ENCODE measurements at regions not wholly inside any gene's neighbourhood (a gene's known extent, or its start where the extent isn't known, plus 50 kb on each side); places are given as distances from the start of the nearest gene placed in this dataset.

GRCh38 chr5:12757035-12757434 is 852.8 kb upstream of the CTNND2 start:
- TF ChIP-seq, protein P1, sequence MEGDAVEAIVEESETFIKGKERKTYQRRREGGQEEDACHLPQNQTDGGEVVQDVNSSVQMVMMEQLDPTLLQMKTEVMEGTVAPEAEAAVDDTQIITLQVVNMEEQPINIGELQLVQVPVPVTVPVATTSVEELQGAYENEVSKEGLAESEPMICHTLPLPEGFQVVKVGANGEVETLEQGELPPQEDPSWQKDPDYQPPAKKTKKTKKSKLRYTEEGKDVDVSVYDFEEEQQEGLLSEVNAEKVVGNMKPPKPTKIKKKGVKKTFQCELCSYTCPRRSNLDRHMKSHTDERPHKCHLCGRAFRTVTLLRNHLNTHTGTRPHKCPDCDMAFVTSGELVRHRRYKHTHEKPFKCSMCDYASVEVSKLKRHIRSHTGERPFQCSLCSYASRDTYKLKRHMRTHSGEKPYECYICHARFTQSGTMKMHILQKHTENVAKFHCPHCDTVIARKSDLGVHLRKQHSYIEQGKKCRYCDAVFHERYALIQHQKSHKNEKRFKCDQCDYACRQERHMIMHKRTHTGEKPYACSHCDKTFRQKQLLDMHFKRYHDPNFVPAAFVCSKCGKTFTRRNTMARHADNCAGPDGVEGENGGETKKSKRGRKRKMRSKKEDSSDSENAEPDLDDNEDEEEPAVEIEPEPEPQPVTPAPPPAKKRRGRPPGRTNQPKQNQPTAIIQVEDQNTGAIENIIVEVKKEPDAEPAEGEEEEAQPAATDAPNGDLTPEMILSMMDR (IDR thresholded peaks at IDR 0.05): no peak
- TF ChIP-seq POLR2A (IDR thresholded peaks at IDR 0.05): no peak

All from breast epithelium (tissue), 3 donors.